HFFc6 (cell line): ENCODE measurements at regions not wholly inside any gene's neighbourhood (a gene's known extent, or its start where the extent isn't known, plus 50 kb on each side); places are given as distances from the start of the nearest gene placed in this dataset.
A peak's percentile ranks its signal among the peaks of the same experiment; 100 is the strongest.

ENCODE experiments used
- DNase-seq: peaks from one replicate; pipeline ENCODE4 v3.0.0-alpha.2; 2018
- H3K27ac Mint-ChIP-seq: 2 replicates; pipeline ENCODE4 v1.8.0; 2020; ENCODE audit warnings: mild to moderate bottlenecking, mixed read lengths
- H3K27me3 Mint-ChIP-seq: 2 replicates; pipeline ENCODE4 v1.8.0; 2021; ENCODE audit warnings: mild to moderate bottlenecking, moderate library complexity, mixed read lengths; ENCODE audit not compliant: insufficient read depth
- H3K36me3 Mint-ChIP-seq: 2 replicates; pipeline ENCODE4 v1.8.0; 2021; ENCODE audit warnings: low read depth, mixed read lengths
- H3K4me1 Mint-ChIP-seq: 2 replicates; pipeline ENCODE4 v1.8.0; 2020; ENCODE audit warnings: low read depth, mixed read lengths
- H3K4me3 Mint-ChIP-seq: 2 replicates; pipeline ENCODE4 v1.8.0; 2020; ENCODE audit warnings: mild to moderate bottlenecking, moderate library complexity, mixed read lengths
- H3K9me3 Mint-ChIP-seq: 2 replicates; pipeline ENCODE4 v1.8.0; 2020; ENCODE audit warnings: mild to moderate bottlenecking, mixed read lengths
- TF ChIP-seq, protein P1 (sequence below): fragments of 200-600 bp; sonication (generic); IDR thresholded peaks from 2 replicates; pipeline ENCODE4 v1.5.0; 2021; ENCODE audit warnings: antibody characterized with exemption, mild to moderate bottlenecking

DNA sequence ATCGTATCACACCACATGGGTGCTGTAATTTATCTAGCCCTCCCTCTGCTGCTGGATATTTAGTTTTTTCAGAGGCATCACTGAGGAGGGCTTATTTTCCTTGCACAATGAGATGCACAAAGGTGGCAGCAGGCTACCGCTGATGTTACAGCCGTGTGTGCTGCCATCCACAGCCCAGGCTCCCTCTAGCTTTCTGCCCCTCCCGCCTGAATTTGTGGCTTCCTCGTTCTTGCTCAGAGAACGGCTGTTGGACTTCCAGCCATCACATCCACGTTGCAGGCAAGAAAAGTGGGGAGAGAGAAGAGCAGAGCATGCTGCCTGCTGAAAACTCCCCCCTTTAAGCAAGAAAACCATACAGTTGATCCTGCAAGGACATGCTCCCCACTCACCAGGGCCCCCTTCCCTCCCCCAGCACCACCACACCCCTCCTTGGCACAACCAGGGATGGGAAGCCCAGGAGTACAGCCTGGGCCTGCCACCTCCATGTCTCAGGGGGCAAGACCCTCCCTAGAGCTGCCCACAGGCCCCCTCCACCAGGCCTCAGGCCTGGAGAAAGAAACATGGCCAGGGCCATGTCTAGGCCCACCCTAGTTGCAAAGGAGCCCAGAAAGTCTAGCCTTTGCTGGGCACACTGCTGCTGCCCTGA is 102.6 kb downstream of the MRPL14 start:
- peaks cover 57% of the 10 kb centered on the region for H3K4me1 Mint-ChIP-seq
- H3K4me3 Mint-ChIP-seq: no peak overlapping the region
- H3K36me3 Mint-ChIP-seq: peaks cover 5% of the 10 kb centered on the region; the same call in 1 of the 2 replicates
- TF ChIP-seq, protein P1, sequence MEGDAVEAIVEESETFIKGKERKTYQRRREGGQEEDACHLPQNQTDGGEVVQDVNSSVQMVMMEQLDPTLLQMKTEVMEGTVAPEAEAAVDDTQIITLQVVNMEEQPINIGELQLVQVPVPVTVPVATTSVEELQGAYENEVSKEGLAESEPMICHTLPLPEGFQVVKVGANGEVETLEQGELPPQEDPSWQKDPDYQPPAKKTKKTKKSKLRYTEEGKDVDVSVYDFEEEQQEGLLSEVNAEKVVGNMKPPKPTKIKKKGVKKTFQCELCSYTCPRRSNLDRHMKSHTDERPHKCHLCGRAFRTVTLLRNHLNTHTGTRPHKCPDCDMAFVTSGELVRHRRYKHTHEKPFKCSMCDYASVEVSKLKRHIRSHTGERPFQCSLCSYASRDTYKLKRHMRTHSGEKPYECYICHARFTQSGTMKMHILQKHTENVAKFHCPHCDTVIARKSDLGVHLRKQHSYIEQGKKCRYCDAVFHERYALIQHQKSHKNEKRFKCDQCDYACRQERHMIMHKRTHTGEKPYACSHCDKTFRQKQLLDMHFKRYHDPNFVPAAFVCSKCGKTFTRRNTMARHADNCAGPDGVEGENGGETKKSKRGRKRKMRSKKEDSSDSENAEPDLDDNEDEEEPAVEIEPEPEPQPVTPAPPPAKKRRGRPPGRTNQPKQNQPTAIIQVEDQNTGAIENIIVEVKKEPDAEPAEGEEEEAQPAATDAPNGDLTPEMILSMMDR: no peak
- no peak overlapping the region for H3K27ac Mint-ChIP-seq
- H3K27me3 Mint-ChIP-seq: no peaks in the 10 kb centered on the region; the same call in none of the 2 replicates
- DNase-seq: no peak
- H3K9me3 Mint-ChIP-seq: no peaks in the 10 kb centered on the region

DNA sequence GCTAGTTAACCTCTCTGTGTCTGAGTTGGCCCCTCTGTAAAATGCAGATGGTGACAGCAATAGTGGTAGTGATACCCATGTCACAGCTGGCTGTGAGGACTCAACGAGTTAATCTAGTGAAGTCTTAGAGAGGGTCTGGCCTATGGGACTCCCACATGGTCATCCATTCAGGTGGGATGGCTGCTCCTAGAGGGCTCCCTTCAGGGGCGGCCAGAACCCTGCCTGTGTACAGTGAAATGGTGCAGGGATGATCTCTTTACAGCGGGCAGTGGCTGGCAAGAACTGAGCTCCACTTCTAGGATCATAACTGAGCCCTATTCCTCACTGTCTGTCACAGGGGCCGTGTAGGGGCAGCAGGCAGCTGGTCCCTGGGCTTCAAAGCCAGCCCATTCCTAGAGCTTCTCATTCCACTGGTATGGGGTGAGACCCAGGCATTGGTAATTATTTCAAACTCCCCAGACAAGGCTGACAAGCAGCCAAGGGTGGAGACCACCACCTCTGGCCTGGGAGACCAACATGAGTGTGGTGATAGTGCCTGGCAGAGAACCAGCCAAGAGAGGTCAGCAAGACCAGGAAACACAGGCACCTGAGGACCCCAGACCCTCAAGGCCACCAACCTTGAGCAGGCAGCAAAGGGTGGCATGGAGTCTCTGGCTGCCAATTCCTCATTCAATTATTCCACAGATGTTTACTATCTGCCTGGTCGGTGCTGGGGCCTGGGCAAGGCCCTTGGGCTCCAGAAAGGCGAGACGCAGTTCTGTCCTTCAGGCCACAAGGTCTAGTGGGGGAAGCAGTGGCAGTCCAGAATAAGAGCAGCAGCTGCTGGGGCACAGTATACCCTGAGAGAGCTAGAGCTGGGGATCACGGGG is 103.4 kb downstream of the MRPL14 start:
- no peaks in the 10 kb centered on the region; the same call in none of the 2 replicates for H3K27me3 Mint-ChIP-seq

DNA sequence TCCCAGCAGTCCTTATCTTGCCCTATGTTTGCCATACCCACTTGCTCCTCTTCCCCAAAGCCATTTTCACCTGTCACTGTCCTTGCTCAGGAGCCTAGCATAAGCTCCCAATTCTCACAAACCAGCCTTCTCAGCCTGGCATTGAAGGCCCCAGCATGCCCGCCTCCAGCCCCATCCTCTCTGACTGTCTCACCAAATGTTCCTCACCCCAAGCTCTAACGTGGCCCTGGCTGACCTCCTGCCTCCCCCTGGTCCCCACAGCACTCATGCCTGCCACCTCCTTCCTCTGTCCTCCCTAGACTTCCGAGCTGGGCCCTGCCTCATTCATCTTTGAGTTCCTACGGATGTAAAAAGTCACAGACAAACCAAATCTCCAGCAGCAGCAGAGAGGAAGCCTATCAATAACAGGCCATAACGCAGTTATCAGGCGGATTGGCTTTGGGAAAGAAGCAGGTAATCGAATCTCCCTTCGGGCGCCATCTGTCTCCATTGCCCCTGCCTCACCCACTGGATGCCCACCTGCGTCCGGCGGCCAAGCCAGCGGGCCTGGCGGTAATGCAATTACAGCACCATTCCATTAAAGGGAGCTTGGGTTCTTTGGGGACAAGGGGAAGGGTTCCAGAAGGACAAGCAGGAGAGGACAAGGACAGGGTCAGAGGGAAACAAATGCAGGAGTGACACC is 104.4 kb downstream of the MRPL14 start:
- TF ChIP-seq, protein P1: no peak
- peaks cover 11% of the 10 kb centered on the region for H3K9me3 Mint-ChIP-seq
- no peak overlapping the region for H3K27ac Mint-ChIP-seq
- no peaks in the 10 kb centered on the region; the same call in none of the 2 replicates for H3K27me3 Mint-ChIP-seq
- no peak overlapping the region for H3K4me3 Mint-ChIP-seq
- H3K36me3 Mint-ChIP-seq: peaks cover 16% of the 10 kb centered on the region; the same call in 1 of the 2 replicates
- H3K4me1 Mint-ChIP-seq: peaks cover 42% of the 10 kb centered on the region
- no peak for DNase-seq

More for the DNA sequence above, 103.4 kb downstream of the MRPL14 start:
- TF ChIP-seq, protein P1: no peak
- DNase-seq: no peak
- H3K4me1 Mint-ChIP-seq: peaks cover 49% of the 10 kb centered on the region
- no peak overlapping the region for H3K4me3 Mint-ChIP-seq
- H3K27ac Mint-ChIP-seq: no peak overlapping the region
- peaks cover 9% of the 10 kb centered on the region; the same call in 1 of the 2 replicates for H3K36me3 Mint-ChIP-seq
- H3K9me3 Mint-ChIP-seq: peaks cover 2% of the 10 kb centered on the region

DNA sequence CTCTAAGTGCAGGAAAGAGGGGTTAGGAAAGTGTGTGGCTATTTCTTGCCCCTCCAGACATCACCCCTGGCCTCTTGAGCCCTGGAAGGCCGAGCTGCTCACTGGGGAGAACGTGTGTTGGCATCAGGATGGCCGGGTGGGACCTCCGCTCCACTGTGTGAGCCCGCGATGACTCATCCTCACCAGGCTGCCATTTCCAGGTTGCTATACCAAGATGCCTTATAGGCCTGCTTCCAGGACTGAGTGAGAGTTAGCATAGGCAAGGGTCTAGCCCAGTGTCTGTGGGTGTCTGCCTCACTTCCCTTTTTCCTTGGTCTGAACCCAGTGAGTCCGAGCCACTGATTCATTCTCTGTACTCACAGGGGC is 105.0 kb downstream of the MRPL14 start:
- Mint-ChIP-seq H3K4me1 (peaks cover 42% of the 10 kb centered on the region), H3K27ac (peak overlapping the region; percentile 13; the same call in 1 of the 2 replicates), H3K27me3 (no peaks in the 10 kb centered on the region; the same call in none of the 2 replicates), H3K36me3 (peaks cover 18% of the 10 kb centered on the region), H3K4me3 (no peak overlapping the region), H3K9me3 (peaks cover 13% of the 10 kb centered on the region)
- no peak for DNase-seq
- TF ChIP-seq, protein P1: no peak

DNA sequence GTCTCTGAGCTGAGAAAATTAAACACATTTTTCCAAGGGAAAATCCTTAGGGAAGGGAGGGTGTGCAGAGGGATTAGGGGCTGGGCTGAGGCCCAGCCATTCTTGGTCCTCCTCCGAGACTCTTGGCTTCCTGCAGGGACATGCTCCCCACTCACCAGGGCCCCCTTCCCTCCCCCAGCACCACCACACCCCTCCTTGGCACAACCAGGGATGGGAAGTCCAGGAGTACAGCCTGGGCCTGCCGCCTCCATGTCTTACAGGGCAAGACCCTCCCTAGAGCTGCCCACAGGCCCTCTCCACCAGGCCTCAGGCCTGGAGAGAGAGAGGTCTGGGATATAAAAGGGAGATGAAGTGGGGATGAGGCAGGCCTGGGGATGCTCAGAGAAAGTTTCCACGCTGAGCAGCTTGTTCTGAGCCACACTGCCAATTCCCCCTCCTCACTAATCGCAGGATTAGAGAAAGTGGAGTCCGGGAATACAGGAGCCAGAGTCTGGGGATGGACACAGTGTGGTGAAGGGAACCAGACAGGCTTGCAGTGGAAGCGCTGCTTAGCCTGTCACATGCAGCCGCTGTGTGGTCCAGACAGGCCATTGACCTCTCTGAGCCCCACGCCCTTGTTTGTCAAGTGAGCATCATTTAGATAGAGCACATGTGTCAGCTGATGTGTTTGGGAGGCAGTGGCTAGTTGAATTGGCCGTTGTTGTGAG is 105.5 kb downstream of the MRPL14 start:
- Mint-ChIP-seq H3K27me3 (no peaks in the 10 kb centered on the region; the same call in none of the 2 replicates), H3K4me3 (no peak overlapping the region), H3K27ac (0 out of 2 replicates have a peak overlapping the region, but pooled peaks have one; percentile 13), H3K9me3 (peaks cover 19% of the 10 kb centered on the region), H3K36me3 (peaks cover 23% of the 10 kb centered on the region), H3K4me1 (peaks cover 47% of the 10 kb centered on the region)
- DNase-seq: no peak
- TF ChIP-seq, protein P1: no peak
